ENCODE measurements at regions not wholly inside any gene's neighbourhood (a gene's known extent, or its start where the extent isn't known, plus 50 kb on each side); places are given as distances from the start of the nearest gene placed in this dataset.
A peak's percentile ranks its signal among the peaks of the same experiment; 100 is the strongest.

DNA sequence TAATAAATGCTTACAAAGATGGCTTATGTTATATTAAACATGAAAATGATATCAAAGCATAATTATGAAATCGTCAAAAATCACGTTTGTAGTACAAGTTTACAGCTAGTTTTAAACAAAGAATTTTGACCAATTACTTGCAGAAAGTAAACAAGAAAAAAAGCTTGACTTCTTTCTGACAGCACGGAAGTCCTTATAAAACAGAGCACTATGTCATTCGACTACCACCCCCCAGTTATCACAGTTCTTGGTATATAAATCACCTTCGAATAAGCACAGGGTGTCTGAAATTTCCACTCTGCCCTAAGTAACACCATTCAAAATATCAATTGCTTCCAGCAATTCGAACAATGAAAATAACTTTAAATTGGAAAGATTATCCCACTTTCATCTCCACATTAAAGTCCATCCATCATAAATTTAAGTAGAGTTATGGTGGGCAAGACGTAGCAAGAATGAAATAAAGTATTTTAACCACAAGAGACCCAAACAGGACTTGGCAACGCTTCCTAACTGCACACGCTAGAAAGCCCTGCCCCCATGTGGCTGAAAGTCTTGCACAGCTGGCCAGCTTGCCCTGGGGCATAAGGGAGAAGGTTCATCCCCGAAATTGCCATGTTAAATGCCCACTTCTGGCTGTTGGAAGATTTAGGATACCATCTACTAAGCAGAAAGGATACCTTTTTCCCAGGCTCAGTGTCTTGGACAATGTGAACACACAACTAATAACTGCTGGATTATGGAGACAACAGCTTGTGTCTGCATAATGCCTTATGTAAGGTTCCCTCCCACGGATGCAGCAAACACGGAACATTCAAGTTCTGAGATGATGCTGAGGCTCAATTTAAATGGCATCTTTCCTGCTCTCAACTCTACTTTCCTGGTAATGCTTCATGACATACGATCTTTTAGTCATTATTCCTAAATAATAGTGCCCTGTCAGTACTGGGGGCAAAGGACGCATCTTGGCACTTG lies 116.4 kb upstream of the TJP1 start:
- DNase-seq (no peak), ATAC-seq (peak in 1 of 4 donors; percentile 26)
- Histone ChIP-seq H3K27ac (no peak overlapping the region), H3K4me1 (peaks cover 0 to 8% (median 3%) of the 10 kb centered on the region in 4 donors), H3K4me3 (no peak overlapping the region), H3K9me3 (no peaks in the 10 kb centered on the region), H3K27me3 (no peaks in the 10 kb centered on the region), H3K36me3 (no peaks in the 10 kb centered on the region)
- TF ChIP-seq POLR2A (IDR thresholded peaks at IDR 0.05) = no peak
- TF ChIP-seq, protein P1, sequence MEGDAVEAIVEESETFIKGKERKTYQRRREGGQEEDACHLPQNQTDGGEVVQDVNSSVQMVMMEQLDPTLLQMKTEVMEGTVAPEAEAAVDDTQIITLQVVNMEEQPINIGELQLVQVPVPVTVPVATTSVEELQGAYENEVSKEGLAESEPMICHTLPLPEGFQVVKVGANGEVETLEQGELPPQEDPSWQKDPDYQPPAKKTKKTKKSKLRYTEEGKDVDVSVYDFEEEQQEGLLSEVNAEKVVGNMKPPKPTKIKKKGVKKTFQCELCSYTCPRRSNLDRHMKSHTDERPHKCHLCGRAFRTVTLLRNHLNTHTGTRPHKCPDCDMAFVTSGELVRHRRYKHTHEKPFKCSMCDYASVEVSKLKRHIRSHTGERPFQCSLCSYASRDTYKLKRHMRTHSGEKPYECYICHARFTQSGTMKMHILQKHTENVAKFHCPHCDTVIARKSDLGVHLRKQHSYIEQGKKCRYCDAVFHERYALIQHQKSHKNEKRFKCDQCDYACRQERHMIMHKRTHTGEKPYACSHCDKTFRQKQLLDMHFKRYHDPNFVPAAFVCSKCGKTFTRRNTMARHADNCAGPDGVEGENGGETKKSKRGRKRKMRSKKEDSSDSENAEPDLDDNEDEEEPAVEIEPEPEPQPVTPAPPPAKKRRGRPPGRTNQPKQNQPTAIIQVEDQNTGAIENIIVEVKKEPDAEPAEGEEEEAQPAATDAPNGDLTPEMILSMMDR (IDR thresholded peaks at IDR 0.05) = peak in 3 of 4 donors; percentile 13 to 39 (median 33)
- intact Hi-C loops (cut with DNase I) = loop anchor here in 1 of 2 donors (5.0 kb wide), 1 partner anchor 89 kb away; no protein-coding TSS in a partner anchor
- WGBS (ENCODE audit: insufficient coverage, low coverage, low lambda C conversion rate, missing lambda C conversion rate) = 67% methylated on average over 14 of the region's 14 CpGs

DNA sequence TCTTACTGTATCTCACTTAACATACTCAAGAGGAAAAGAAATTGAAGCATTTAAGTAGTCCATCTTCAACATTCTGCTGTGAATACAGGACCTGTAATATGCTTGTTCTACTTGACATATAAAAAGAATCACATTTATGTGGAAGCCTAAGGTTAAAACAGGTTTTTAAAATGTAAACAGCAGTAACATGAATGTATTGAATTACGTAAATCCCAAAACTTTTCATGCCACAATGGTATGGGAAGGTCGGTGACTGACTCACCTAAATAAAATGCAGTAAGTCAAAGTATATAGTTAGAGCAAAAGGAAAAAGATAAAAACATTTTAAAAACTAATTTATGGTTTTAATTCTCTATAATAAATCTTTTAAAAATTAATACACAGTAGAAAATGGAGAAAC lies 115.7 kb upstream of the TJP1 start:
- Histone ChIP-seq H3K36me3 (no peaks in the 10 kb centered on the region), H3K27me3 (no peaks in the 10 kb centered on the region), H3K9me3 (no peaks in the 10 kb centered on the region), H3K4me1 (peaks cover 0 to 8% (median 3%) of the 10 kb centered on the region in 4 donors), H3K27ac (no peak overlapping the region), H3K4me3 (no peak overlapping the region)
- intact Hi-C loops (cut with DNase I) = loop anchor here in 1 of 2 donors (5.0 kb wide), 1 partner anchor 89 kb away; no protein-coding TSS in a partner anchor
- 63% methylated on average over 2 of the region's 2 CpGs for WGBS (ENCODE audit: insufficient coverage, low coverage, low lambda C conversion rate, missing lambda C conversion rate)
- DNase-seq (no peak), ATAC-seq (no peak)
- TF ChIP-seq, protein P1 (IDR thresholded peaks at IDR 0.05) = no peak
- no peak for TF ChIP-seq POLR2A (IDR thresholded peaks at IDR 0.05)

GRCh38 chr15:29936353-29937049 lies 114.2 kb upstream of the TJP1 start:
- H3K4me3 ChIP-seq = no peak overlapping the region
- peak; percentile 66 to 84 (median 77) for ATAC-seq
- no peaks in the 10 kb centered on the region for H3K9me3 ChIP-seq
- TF ChIP-seq POLR2A (IDR thresholded peaks at IDR 0.05) = no peak
- TF ChIP-seq, protein P1 (IDR thresholded peaks at IDR 0.05) = no peak
- H3K4me1 ChIP-seq = no peaks in the 10 kb centered on the region
- DNase-seq = no peak
- no peaks in the 10 kb centered on the region for H3K27me3 ChIP-seq
- H3K36me3 ChIP-seq = no peaks in the 10 kb centered on the region
- 68% methylated on average over 9 of the region's 10 CpGs for WGBS (ENCODE audit: insufficient coverage, low coverage, low lambda C conversion rate, missing lambda C conversion rate)
- H3K27ac ChIP-seq = no peak overlapping the region
- intact Hi-C loops (cut with DNase I) = loop anchor here in 1 of 2 donors (5.0 kb wide), 1 partner anchor 91 kb away; no protein-coding TSS in a partner anchor

GRCh38 chr15:29935296-29936004 lies 113.2 kb upstream of the TJP1 start:
- TF ChIP-seq, protein P1 (IDR thresholded peaks at IDR 0.05) = peak; percentile 2 to 28 (median 20)
- TF ChIP-seq POLR2A (IDR thresholded peaks at IDR 0.05) = no peak
- 87% methylated on average over 3 of the region's 3 CpGs for whole genome bisulfite sequencing (ENCODE audit: insufficient coverage, low coverage, low lambda C conversion rate, missing lambda C conversion rate)
- DNase-seq = no peak

More at GRCh38 chr15:29935296-29936004, 113.2 kb upstream of the TJP1 start:
- intact Hi-C loops (cut with DNase I) = loop anchor here in 1 of 2 donors (5.0 kb wide), 1 partner anchor 92 kb away; no protein-coding TSS in a partner anchor
- peak in 3 of 4 donors; percentile 51 to 68 (median 51) for ATAC-seq
- Histone ChIP-seq H3K4me3 (no peak overlapping the region), H3K27ac (no peak overlapping the region), H3K9me3 (no peaks in the 10 kb centered on the region), H3K4me1 (no peaks in the 10 kb centered on the region), H3K27me3 (no peaks in the 10 kb centered on the region), H3K36me3 (no peaks in the 10 kb centered on the region)
